ENCODE measurements at regions not wholly inside any gene's neighbourhood (a gene's known extent, or its start where the extent isn't known, plus 50 kb on each side); places are given as distances from the start of the nearest gene placed in this dataset.
"Not testable (repeated sequence)": the region's sequence is repeated elsewhere in the genome, so short reads cannot be mapped to it uniquely, and the experiment has no call there.

DNA sequence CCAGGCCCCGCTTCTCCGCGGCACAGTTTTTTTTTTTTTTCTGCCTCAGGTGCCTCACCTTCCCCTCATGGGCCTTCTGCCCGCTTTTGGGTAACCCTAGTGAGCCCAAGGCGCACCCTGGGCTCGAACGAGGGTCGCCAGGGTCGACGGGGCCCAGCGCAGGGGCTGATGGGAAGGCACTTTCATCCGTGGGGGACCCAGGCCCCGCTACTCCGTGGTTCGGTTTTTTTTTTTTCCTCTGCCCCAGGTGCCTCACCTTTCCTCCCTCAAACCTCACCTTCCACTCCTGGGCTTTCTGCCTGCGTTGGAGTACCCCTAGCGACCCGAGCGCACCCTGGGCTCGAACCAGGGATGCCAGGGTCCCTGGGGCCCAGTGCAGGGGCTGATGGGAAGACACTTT lies 1569.8 kb downstream of the TSPY10 start:
- not testable (repeated sequence) for TF ChIP-seq CTCF, EP300 (IDR thresholded peaks at IDR 0.05)
